Activated CD8-positive, alpha-beta memory T cell treated with anti-CD3 and anti-CD28 coated beads for 36 hours (primary cell): ENCODE measurements at regions not wholly inside any gene's neighbourhood (a gene's known extent, or its start where the extent isn't known, plus 50 kb on each side); places are given as distances from the start of the nearest gene placed in this dataset.
"Not testable (repeated sequence)": the region's sequence is repeated elsewhere in the genome, so short reads cannot be mapped to it uniquely, and the experiment has no call there.

Experiments
- CTCF ChIA-PET: fragments of 350-600 bp; sonication (Branson Sonifier 250); formaldehyde crosslinking; loops from one replicate; lab custom pipeline; 2021; ENCODE audit warnings: antibody characterized with exemption; lab: Charles Lee
- POLR2A ChIA-PET: fragments of 350-600 bp; sonication (Branson Sonifier 250); formaldehyde crosslinking; loops from one replicate; lab custom pipeline; 2021; ENCODE audit warnings: antibody characterized with exemption; lab: Charles Lee

DNA sequence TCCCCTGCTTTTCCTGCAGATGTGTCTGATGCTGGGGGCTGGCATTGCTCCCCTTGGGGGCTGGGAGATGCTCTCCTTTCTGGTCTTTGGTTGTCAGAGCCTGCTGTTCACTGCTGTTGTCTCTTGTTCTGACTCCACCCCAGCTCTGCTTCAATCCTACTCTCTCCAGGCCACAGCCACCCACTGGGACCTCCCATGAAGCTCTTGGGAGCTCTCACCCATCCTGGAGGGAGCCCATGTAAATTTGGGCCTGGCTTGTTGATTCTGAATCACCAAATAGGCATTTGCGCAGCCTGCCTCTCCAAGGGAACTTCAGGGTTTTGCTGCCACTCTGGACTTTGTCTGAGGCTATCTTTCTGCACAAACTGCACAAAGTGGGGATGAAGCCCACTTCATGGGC, 232.9 kb upstream of the PLGLB1 start:
- CTCF ChIA-PET, POLR2A ChIA-PET: not testable (repeated sequence)

DNA sequence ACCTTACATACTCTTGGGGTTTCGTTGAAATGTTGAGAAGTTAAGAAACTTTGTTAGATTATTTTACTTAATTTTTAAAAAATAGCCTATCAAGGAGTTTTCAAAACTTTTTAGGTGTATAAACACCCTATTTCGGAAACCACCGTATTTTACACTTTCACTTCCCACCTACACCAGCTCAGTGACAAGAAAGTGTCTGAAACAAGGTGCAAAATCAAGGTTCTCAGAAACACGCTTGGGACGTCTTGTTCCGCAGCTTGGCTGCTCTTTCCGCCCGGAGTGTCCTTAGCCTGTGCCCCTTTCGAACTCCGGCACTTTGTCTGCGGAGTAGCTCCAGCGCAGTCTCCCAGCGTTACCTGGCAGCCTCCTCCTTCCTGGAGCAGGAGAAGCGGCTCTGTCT, 233.8 kb upstream of the PLGLB1 start:
- CTCF ChIA-PET, POLR2A ChIA-PET: not testable (repeated sequence)

- CTCF ChIA-PET, POLR2A ChIA-PET: not testable (repeated sequence)
Measured at GRCh38 chr2:87258887-87259286, 237.2 kb upstream of the PLGLB1 start.

GRCh38 chr2:87262184-87262702, 240.6 kb upstream of the PLGLB1 start:
- POLR2A ChIA-PET, CTCF ChIA-PET: not testable (repeated sequence)

DNA sequence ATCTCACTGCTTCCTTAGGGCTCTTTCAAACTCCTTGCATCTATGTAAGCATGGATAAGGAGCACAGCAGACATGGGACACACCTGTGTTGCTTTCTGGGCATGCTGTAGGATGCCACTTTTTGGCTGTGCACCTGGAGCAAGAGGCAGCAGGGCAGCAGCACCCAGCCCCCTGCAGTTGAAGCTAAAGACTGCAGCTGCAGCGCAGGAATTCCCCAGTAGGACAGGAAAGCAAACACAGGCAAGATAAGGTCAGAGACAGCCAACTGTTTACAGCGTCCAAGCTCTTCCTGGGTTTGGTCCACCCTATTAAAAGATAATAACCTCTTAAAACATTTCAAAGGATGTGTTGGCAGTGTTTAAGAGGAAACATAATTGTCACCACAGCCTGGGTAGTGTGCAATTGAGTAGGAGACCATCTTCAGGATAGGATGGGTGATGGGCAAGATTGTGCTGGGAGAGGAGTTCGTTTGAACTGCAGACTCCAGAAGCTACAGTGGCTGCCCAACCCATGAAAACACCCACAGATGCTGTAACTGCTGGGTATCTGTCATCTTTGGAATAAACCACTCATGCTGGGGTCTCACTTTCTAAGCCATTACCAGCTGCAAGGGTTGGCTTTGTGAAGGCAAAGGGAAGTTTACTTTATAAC, 242.3 kb upstream of the PLGLB1 start:
- POLR2A ChIA-PET, CTCF ChIA-PET: not testable (repeated sequence)

GRCh38 chr2:87275192-87275591, 253.5 kb upstream of the PLGLB1 start:
- CTCF ChIA-PET, POLR2A ChIA-PET: not testable (repeated sequence)

GRCh38 chr2:87275974-87276629, 254.5 kb upstream of the PLGLB1 start:
- POLR2A ChIA-PET, CTCF ChIA-PET: not testable (repeated sequence)

DNA sequence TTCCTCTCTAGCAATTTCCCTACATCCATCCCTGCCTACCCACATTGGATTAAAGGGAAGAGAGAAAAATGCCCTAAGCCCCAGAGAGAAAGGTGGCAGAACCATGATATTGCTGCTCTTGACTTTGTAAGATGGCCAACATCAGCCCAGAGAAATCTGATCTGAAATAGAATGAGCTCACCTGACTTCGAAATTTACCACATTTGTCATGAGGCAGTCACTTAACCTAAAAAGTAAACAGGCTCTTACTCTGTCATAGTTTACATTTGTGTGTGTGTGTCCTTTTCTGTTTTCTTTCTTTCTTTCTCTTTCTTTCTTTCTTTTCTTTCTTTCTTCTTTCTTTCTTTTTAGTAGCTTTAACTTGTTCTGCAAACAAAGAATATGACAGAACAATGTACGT, 255.0 kb upstream of the PLGLB1 start:
- CTCF ChIA-PET, POLR2A ChIA-PET: not testable (repeated sequence)

DNA sequence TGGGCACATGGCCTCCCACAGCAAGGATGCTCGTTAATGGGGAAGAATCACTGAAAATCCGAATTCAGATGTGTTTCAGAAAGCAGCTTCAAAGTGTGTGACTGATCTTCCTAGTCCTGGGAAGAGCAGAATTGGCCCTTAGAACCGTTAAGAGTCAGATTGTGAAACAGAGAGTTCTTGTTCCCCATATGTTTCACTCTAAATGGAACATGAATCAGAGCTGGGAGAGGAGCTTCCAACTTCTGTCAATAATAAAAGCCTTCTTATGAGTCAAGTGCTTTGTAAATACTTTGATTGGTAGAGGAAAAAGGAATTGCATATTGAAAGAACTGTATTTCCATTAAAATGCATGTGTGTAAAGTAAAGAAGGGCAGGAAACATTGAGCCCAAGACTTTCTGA, 256.1 kb upstream of the PLGLB1 start:
- CTCF ChIA-PET, POLR2A ChIA-PET: not testable (repeated sequence)

GRCh38 chr2:87280596-87281355, 259.1 kb upstream of the PLGLB1 start:
- POLR2A ChIA-PET, CTCF ChIA-PET: not testable (repeated sequence)

- POLR2A ChIA-PET, CTCF ChIA-PET: not testable (repeated sequence)
Measured at GRCh38 chr2:87283735-87284470, 262.3 kb upstream of the PLGLB1 start.

GRCh38 chr2:87284471-87284772, 262.8 kb upstream of the PLGLB1 start:
- POLR2A ChIA-PET, CTCF ChIA-PET: not testable (repeated sequence)

- POLR2A ChIA-PET = not testable (repeated sequence)
Measured at GRCh38 chr2:87285139-87285538, 263.5 kb upstream of the PLGLB1 start.

GRCh38 chr2:87290566-87291307, 269.1 kb upstream of the PLGLB1 start:
- CTCF ChIA-PET, POLR2A ChIA-PET: not testable (repeated sequence)

More at GRCh38 chr2:87285139-87285538, 263.5 kb upstream of the PLGLB1 start:
- CTCF ChIA-PET = not testable (repeated sequence)

GRCh38 chr2:87291400-87292200, 270.0 kb upstream of the PLGLB1 start:
- POLR2A ChIA-PET, CTCF ChIA-PET: not testable (repeated sequence)

DNA sequence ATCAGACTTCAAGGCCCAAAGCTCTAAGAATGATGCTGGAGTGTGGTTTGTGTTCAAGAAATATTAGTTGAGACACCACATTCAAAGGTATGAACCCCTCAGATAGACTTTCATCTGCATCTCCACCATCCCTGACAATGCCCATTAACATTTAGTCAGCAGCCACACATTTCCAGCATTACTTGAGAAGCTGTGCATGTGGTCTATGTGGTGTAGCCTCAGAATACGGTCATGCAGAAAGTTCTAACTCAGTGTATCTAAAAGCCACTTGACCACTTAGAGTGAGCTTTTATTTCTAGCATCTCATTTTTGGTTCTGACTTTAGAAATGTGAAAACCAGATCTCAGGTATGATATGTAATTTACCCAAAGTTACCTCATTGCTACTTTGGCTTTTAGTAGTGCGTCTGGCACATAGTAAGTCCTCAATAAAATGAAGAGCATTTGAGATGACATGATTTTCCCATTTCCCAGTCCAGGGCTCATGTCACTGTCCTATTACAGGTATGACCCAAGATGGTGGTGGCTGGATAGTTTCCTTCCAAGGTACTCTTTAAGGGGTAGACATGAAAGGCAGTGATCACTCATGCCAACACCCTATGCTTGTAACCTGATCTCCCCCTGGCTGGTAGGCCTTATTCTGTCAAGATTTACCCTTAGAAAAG, 272.4 kb upstream of the PLGLB1 start:
- POLR2A ChIA-PET, CTCF ChIA-PET: not testable (repeated sequence)

- POLR2A ChIA-PET, CTCF ChIA-PET: not testable (repeated sequence)
Measured at GRCh38 chr2:87295135-87295534, 273.5 kb upstream of the PLGLB1 start.

GRCh38 chr2:87301349-87301748, 279.7 kb upstream of the PLGLB1 start:
- POLR2A ChIA-PET = not testable (repeated sequence)
- CTCF ChIA-PET = interaction anchor here (0.7 kb wide), 1 partner anchor 858 kb away, joined by 3 read pairs; no protein-coding TSS in a partner anchor
